NCI-H748 treated with DMSO at 0.1 percent for 48 hours (cell line): ENCODE measurements at regions not wholly inside any gene's neighbourhood (a gene's known extent, or its start where the extent isn't known, plus 50 kb on each side); places are given as distances from the start of the nearest gene placed in this dataset.
"Not testable (repeated sequence)": the region's sequence is repeated elsewhere in the genome, so short reads cannot be mapped to it uniquely, and the experiment has no call there.

Experiments used
- DNase-seq: peaks from one replicate; lab custom pipeline; 2025; lab: John Stamatoyannopoulos, UW

DNA sequence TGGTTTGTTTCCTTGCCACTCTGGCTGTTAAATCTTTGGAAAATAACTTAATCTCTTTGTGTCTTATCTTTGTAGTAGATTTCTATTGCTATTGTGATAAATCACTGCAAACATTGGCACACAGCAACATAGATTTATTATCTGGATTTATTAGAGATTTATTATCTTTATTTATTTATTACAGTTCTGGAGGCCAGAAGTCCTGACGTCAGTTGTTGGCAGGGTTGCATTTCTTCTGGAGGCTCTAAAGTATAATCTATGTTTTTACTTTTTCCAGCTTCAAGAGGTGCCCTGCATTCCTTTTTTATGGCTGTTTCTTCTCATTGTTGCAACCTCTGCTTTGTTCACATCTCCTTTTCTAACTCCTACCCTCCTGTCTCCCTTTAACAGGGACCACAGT, 542.8 kb downstream of the GRXCR1 start:
- DNase-seq: no peak

DNA sequence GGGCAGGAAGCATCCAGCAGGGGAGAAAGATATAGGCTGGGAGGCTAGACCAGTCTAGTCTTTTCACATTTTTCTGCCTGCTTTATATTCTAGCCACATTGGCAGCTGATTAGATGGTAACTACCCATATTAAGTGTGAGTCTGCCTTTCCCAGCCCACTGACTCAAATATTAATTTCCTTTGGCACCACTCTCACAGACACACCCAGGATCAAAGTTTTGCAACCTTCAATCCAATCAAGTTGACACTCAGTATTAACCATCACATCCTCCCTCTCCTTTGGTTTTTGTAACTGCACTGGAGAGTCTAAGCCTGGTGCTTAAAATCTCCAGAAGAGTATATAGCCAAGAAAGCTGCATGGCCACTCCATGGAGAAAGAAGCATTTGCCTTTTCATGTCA, 560.4 kb downstream of the GRXCR1 start:
- DNase-seq: no peak

DNA sequence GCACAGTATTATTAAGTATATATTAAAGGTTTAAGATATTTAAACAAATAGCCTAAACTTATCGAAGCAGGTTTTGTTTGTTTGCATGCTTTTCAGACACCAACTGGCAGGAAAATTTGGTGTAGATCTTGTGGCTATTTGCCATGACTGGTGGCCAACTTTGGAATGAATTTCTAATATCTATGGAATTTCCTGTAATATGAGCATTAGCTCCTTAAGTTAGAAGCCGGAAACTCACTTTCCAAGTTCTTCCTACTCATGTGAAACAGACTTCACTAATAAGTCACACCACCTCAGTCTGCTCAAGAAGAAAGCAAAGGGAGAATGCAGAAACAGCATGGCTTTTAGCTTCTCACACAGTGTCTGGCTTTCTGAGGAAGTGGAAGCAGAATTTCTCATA, 563.9 kb downstream of the GRXCR1 start:
- no peak for DNase-seq

DNA sequence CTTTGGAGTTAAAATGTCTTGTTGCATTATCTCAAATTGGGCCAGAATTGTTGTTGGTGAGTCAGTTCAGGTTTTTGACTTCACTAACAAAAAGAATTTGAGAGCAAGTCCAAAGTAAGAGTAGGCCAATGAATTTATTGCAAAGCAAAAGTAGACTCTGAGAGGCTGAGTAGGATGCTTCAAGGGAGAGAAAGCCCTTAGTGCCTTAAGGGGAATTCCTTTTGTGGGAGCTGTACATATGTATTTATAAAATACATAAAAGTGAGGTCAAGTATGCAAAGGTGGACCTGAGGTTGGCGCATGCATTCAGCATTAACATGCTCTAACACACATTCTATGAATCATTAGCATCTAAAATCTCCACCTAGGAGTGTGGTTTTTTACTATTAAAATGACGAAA, 565.4 kb downstream of the GRXCR1 start:
- DNase-seq: no peak

DNA sequence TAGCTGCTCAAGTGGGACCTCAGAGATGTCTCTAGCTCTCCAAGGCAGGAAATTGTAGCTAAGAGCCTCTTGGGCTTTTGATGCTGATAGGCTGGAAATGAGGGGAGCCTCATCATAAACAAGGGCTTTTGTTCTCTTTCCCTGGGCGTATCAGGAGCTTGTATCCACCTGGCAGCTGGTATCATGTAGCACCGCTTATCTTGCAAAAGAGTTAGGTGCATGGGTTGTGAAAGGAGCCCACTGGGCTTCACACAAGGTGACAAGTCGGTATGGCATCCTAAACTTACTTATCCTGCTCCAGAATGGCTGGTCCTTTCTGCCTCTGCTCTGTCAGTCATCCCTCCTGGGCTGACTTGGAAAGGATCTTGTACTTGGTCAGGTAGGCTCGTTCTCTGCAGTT, 565.8 kb downstream of the GRXCR1 start:
- DNase-seq: no peak

DNA sequence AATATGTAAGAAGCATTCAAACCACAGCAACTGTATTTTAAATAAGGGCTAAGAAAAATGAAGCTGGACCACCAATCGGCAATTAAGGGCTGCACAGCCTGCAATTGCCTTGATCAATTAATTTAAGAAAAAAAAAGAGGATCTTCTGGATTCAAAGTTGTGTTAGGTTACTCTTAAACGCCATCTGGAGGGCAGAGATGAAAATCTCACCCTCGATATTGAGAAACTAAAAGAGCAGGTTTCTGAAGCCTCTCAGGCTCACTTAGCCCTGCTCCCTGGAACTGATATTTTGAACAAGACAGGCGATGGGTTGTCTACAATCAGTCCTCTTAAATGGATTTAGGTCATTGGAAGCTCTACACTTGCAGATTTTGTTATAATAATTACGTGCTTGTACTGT, 579.4 kb downstream of the GRXCR1 start:
- DNase-seq: no peak

DNA sequence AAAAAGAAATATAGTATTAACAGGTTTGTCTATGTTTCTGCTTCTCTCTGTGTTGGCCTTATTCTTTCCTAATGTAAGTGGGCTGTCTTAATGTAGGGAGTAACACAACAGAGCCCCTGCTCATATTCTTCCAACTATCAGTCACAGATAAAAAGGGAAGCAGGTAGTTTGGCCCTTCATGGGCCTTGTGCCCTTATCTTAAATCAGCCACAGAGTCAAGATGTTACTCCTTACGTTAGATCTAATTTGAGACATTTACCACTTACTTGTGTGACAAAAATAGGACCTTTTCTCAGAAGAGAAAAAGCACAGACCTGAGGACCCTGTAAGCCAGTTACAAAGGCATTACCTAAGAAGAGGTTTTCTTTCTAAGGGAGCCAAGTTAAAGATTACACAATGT, 589.0 kb downstream of the GRXCR1 start:
- DNase-seq: no peak

DNA sequence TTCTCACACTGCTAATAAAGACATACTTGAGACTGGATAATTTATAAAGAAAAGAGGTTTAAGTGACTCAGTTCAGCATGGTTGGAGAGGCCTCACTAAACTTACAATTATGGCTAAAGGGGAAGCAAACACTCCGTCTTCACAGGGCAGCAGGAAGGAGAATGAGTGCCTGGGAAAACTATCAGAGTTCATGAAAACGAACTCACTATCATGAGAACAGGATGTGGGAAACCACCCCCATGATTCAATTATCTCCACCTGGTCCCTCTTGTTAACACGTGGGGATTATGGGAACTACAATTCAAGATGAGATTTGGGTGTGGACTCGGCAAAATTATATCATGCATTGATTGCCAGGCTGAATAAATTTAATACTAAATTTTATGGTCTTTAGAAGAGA, 592.7 kb downstream of the GRXCR1 start:
- no peak for DNase-seq

DNA sequence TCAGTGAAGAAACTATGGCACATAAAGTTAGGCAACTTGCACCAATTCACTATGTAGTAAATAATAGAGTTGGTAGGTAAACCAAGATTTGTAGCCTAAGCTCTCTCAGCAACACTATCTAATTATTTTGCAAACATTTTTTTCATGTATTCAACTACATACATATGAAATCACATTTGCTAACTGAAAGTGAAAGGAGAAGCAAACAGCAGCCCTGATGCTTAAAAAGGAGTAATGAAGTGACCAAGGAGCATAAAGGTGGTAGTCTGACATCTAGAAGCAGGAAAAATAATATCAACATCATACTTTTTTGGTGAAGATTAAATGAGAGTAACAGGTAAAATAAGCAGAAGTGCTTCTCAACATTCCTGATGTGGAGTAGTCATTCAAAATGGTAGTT, 603.7 kb downstream of the GRXCR1 start:
- DNase-seq: no peak

DNA sequence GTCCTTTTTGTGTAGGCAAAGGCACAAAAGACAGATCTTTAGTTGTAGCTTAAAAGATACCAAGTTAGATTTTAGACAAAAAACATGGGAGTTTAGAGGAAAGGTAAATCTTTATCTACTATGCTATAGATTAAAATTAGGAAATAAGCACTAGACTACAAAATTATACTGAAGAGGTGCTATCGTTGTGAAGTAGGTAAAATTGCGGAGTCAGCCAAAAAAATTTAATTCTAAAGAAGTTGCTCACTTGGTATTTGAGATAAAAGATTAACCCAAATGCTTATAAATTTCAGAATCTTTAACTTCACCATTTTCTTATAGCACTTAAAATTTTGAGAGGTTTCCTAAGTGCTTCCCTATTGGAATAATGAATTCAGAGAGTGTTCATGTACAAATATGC, 604.1 kb downstream of the GRXCR1 start:
- DNase-seq: no peak

DNA sequence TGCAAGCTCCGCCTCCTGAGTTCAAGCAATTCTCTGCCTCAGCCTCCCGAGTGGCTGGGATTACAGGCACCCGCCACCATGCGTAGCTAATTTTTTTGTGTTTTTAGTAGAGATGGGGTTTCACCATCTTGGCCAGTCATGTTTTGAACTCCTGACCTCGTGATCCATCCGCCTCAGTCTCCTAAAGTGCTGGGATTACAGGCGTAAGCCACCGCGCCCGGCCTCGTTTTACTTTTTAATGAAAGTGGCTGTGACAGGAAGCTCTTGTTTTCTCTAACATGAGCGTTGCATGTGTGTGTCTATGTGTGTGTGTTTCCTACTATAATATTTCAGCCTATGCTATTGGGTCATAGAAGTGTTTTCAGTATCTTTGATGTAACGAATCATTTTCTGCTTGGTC, 613.3 kb downstream of the GRXCR1 start:
- not testable (repeated sequence) for DNase-seq

DNA sequence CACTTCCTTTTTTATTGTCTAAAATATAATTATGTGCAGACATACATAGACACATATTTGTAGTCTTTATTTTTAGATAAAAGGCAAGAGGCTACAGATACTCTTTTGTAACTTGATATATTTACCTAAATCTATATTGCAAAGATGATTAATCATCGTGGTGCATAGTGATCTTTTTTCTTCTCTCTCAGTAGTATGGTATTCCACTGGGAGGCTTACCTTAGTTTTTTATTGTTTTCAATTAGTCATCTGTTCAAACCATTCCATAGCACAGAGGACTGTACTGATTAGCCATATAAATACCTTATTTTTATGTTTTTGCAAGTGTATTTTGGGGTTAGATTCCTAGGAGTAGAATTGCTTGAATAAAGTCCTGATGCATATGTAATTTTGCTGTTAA, 619.7 kb downstream of the GRXCR1 start:
- no peak for DNase-seq

DNA sequence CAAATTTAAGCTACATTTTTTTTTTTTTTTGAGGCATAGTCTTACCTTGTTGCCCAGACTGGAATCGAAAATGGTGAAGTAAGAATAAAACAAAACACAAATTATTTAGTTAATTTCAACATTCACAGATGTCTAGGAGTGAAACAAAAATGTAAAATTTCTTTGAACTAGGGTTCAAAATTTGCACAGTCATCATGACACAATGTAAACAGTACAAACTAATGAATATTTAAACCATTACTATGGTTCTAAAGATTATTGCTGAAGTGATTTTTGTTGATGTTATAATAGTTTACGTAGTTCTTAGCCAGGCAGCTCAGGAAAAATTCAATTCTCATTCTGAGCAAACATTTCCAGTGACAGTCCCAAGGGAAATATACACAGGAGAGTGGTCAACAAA, 633.1 kb downstream of the GRXCR1 start:
- DNase-seq: no peak

DNA sequence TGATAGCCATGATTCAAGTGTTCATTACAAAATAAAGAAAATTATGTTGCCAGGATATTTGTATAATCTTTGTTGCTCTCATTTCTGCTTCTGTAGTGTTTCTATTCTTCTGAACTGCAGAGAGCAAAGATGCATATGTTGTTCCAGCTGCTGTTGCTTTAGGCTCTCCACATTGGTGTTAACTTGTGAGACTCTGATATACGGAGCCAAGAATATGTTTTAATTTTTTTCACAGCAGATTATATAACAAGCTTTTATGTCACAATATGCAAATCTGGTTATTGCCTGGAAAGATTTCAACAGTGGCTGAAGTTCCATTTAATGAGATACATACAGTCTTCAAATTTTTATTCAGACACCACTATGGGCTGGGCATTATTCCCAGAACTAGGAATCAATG, 655.0 kb downstream of the GRXCR1 start:
- no peak for DNase-seq

DNA sequence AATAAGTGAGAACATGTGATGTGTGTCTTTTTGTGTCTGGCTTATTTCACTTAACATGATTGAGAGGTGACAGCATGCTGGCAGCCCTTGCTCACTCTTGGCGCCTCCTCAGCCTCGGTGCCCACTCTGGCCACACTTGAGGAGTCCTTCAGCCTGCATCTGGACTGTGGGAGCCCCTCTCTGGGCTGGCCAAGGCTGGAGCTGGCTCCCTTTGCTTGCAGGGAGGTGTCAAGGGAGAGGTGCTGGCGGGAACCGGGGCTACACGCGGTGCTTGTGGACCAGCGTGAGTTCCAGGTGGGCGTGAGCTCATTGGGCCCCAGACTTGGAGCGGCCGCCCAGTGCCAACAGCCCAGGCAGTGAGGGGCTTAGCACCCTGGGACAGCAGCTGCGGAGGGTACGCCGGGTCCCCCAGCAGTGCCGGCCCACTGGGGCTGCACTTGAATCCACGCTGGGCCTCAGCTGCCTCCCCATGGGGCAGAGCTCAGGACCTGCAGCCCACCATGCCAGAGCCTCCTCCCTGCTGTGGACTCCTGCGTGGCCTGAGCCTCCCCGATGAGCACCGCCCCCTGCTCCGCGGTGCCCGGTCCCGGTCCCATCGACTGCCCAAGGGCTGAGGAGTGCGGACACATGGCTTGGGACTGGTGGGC, 658.6 kb downstream of the GRXCR1 start:
- DNase-seq: no peak

DNA sequence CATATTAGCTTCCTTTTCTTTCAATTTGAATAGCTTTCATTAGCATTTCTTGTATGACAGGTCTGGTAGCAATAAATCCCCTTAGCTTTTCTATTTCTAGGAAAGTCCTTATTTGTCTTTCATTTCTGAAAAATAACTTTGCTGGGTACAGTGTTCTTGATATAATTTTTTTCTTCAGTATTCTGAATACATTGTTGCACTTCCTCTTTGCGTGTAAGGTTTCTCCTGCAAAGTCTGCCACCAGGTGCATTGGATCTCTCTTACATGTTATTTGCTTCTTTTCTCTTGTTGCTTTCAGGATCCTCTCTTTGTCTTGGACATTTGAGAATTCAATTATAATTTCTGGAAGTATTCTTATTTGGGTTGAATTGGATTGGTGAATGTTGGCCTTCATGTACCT, 663.7 kb downstream of the GRXCR1 start:
- DNase-seq: no peak

DNA sequence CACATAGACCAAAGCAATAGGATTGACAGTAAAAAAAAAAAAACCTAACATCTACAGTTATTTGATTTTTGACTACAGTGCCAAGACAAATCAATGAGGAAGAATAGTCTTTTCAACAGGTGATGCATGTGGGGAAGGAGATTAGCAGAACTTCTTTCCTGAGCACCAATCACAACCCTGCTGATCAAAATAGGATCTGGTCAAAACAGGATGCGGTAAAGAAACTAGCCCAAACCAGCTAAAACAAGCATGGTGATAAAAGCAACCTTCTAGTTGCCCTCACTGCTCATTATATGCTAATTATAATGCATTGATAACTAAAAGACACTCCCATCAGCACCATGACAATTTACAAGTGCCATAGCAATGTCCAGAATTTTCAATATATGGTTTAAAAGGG, 667.5 kb downstream of the GRXCR1 start:
- no peak for DNase-seq

DNA sequence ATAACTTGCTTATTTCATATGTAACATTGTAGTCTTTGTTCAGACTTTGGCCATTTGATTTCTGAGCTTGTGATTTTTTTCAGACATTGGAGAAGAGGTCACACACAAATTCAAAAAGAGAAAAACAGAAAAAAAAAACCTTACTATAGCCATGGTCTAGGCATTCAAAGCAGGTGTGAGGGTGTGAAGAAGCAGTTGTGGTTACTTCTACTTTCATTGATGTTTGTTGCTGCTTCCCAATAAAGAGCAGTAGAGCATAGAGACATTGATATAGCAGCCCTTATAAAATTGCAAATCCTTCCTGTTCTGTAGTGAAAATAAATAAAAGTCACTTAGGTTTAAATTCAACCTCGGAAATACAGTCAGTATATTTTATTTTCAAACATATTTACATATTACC, 671.6 kb downstream of the GRXCR1 start:
- no peak for DNase-seq

DNA sequence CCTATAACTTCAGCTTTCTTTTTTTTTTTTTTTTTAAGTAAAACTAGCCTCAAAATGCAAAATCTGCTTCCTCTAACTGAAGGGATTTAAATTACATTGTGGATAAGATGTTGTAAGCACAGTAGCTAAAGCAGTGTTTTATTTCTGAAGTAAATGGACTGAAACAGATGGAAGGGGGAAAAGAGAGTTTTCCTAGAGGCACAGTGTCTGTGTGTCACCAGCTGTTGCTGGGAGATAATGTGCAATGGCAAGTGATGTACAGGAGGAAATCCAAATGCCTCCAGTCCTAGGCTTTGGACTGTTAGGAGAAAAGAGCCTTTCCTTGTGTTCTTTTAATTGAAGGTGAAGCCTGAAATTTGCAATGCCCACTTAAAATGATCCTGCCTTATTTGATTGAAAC, 672.1 kb downstream of the GRXCR1 start:
- DNase-seq: no peak

DNA sequence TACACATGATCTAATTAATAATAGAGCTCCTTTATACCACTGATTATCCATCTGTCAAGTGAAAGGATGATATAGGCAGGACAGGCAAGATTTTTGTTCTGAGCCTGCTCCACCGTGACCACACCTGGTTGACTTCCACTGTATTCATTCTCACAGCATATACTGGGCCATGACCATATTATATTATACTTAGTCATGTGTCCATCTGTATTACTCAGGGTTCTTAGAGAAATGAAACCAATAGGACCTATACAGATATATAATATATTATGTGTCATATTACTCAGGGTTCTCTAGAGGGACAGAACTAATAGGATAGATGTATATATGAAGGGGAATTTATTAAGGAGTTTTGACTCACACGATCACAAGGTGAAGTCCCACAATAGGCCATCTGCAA, 675.1 kb downstream of the GRXCR1 start:
- DNase-seq: no peak

DNA sequence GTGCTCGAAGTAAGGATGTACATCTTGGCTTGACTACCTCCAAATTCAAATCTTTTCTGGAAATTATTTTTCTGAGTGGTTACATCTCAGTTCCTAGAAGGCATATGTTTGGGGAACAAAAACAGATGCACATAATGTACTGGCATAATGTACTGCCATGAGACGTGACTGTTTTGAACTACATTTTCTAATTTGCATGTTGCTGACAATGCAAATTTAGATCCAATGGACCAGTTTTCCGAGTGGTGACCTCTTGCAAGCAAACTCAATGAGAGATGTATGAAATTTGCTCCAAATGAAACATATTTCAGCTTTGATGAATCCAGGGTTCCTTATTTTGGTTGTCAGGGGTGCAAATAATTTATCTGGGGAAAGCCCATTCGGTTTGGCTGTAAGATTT, 694.3 kb downstream of the GRXCR1 start:
- DNase-seq: no peak

DNA sequence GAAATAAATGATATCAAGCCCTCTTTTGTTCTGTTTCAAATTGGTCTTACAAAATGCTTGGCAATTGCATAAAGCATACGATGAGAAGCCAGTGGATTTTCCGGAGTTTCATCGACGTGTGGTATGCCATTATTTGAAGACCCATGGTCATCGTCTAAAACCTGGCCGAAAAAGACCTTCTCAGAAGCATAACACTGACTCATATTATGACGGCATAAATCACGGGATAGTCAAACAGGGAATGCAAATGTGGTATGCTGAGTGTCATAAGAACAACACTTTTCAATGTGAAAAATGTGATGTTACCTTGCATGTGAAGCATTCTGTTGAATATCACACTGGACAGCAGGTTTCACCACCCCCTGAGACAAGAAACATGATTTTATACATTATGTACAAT, 695.2 kb downstream of the GRXCR1 start:
- DNase-seq: no peak

DNA sequence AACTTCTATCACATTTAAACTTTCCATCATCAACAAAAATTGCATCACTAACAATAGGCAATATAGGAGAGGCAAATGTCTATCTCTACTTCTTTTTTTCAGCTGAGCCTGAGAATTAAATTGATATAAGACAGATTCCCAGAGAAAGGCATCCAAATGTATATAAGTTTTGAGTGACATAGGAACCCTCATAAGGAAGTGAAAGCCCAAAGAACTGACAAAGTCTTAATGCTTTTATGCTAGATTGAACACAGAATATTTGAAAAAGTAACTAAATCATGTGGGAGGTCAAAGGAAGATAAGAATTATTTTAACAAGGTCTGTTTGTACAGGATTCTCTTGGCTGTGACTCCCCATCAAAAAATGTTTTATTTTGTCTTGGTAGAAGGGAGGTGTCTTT, 714.9 kb downstream of the GRXCR1 start:
- DNase-seq: no peak

DNA sequence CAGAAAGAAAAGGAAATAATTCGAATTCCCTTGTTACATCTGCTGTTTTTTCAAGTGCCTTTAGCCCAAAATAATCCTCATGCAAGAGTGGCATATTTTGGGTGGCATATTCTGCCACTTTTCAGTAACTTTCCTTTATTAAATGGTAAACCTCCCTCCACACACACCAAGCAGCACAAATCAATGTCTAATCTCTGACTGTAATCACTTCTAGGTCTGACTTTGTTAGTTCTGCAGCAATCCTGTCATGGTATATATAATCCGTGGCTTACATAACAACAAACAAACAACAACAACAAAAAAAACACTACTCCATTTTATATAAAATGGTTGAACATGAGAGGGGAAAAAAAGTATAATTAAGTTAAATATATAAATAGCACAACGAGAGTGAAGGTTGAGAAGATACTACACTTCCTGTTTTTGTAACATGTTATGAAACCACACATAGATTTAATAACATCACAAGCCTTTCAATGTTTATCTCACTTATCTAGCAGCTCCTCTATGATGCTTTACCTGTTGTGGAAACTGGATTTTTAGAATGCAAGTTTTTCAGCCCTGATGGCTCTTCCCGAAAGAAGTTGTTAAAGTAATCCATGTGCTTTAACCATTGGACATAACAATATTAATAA, 715.4 kb downstream of the GRXCR1 start:
- no peak for DNase-seq
